Raji (cell line): ENCODE measurements at regions not wholly inside any gene's neighbourhood (a gene's known extent, or its start where the extent isn't known, plus 50 kb on each side); places are given as distances from the start of the nearest gene placed in this dataset.

Experiments
- POLR2A ChIP-seq: IDR thresholded peaks from 2 replicates; pipeline ENCODE4 v1.6.1; 2011; ENCODE audit warnings: low read depth, low read length, control low read depth; ENCODE audit not compliant: insufficient read depth

DNA sequence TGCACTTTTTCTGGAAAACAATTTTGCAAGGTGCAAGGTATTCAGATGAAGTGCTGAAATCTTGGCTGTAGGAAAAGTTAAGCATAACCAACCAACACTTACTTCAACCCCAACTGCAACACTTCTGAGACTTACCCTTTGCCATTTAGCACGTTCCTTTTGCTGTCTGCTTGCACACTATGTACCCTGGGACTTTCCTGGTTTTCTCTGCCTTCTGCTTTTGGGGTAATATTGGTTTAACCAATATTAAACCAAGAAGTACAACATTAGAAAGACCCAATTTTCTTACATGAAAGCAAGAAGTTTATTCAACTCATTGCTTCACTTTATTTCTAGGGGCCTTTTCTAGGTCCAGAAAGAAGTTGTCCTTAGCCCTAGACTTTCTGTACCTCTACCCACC lies 193.0 kb downstream of the HLX start:
- TF ChIP-seq POLR2A, result no peak

DNA sequence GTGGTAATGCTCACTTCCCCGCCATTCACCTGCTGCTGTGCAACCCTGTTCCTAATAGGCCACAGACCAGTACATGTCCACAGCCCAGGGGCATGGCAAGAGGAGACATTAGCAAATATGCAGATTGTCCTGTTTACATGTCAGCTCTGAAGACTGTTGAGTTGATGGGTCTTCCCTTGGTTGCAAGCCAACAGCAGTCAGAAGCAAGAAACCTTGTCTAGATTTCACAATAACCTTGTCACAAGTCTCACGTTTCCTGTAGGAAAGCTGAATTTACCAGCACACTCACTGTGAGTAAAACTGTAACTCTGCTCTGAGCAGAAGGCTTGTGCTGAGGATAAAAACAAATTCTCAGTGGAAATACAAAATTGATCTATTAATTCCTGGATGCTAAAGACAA lies 195.1 kb downstream of the HLX start:
- TF ChIP-seq POLR2A, result no peak

DNA sequence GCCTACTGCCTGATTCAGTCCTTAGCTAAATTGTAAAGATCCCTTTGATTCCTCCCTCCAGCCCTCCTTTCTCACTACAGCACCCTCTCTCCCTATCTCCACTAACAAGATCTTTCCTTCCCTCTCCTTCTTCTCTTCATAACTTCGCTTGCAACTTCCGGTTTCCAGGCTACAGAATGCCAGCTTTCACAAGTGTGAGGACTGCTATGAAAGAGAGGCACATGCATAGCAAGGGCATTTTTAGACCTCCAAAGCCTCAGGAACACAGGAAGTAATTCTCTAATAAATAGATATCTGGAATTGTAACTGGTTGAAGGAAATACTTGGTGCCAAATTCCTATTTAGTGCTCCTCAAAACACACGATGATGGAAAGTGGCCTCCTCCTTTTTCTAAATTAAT lies 196.7 kb downstream of the HLX start:
- no peak for TF ChIP-seq POLR2A

DNA sequence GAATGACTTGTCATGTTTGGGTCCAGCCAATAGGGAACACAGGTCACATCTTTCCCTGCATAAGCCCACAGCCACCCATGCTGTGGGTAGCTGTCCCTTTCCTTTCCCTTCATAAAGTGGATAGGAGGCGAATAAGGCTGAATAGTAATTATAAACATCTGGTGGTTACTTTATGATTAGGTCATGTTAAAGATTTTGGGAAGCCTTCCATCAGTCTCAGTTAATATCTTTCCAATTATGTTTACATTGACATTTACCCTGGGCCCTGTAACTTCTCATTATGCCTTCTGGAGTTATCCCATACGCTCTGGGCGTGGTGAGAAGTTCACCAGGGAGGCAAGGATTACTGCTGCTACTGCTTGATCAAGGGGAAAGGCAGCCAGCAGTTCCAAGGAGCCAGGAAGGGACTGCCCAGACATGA lies 197.2 kb downstream of the HLX start:
- TF ChIP-seq POLR2A, result no peak

DNA sequence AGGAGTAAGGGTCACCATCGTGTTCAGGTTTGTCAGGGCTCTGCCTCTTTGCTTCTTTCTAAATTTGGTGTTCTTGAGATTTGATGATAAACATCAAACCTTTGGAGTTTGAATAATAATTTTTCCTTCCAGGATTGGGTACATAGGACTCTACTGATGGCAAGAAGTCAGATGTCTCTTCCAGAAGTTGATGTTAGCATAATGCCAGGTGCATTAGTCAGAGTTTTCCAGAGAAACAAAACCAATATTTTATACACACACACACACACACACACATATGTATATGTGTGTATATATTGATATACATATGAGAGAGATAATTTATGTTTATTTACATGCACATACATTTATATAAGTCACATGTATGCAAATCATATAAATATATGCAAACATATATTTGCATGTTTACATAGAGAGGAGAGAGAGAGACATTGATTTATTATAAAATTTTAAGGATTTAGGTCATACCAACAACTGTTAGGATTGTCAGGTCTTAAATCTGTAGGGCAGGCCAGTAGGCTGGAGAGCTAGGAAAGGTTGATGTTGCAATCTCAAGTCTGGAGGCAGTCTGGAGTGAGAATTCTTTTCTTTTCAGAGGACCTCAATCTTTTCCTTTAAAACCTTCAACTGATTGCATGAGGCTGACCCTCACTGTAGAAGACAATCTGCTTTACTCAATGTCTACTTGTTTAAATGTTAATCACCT lies 199.2 kb downstream of the HLX start:
- no peak for TF ChIP-seq POLR2A

DNA sequence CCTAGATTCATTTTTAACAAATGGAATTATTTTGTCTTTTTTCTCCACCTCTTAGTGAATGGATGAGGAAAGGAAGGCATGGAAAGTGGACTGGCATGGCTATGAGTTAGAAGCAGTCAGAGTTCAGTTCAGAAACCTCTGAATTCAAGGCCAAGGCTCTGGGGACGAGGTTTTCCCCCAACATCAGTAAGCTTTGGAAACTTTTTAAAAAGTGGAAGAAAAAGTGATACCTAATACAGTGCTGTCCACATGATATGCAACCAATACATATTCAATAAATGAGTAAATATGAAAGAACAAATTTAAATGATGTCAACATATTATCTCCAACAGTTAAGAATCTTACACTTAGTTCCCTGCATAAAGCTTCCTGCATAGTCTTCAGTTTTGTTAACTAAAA lies 204.7 kb downstream of the HLX start:
- no peak for TF ChIP-seq POLR2A

DNA sequence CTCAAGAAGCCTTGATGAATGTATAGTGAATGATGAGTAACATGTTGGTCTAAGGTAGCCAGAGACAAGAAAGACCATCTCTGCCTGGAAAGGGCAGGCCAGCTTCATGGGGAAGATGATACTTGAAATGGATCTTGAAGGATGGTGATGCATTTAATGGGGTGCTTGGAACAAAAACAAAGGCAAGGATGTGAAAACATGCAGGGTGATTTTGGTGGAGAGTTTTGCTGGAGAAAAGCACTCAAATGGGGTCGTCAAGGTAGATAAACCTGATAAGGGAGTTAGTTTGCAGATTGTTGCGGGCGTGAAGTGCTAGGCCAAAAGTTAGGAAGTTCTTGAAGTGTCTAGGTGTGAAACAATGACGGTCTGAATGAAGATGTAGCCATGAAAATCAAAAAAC lies 205.4 kb downstream of the HLX start:
- no peak for TF ChIP-seq POLR2A

DNA sequence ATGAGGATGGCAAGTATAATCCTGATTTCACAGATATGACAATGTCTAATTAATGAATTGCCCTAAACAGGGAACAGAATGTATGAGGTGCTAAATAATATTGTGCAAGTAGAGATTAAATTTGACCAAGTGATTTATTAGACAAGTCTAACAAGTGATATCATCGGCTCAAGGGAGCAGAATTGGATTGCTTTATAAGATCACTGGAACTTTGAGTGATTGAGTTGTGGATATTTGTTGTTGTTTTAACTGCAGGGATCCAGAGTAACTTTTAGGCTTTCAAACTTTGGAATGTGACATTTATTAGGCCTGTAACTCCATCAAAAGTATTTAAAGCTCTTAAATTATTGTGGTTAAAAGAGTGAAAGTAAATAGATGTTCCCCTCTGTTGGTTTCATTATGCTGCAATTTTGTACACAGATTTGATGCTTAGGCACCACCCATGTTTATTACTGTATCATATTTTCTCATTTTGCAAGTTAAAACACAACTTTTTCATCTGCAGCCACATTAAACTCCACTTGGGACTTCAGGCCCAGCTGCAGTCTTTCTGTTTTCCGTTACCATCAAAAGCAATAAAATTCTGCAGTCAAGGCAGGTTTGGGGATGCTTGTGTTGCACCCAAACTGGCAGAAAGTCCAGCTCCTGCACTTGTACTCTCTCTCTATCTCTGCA lies 206.6 kb downstream of the HLX start:
- TF ChIP-seq POLR2A, result no peak

DNA sequence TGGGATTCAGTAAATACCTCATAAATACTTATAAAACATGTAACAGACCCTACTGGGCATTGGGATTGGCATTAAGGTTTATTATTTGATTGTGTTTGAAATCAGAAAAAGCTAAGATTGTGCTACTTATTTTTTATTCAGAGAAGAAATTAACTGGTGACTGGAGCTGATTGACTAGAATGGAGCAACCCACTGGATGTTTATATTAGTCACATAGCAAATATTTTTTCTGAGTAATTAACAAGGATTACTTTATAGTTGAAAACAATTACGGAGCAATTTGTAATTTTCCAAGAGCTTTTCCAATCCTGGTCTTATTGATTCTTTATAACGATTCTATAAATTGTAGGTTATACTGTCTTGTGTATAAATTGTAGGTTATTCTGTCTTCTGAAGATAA lies 208.7 kb downstream of the HLX start:
- TF ChIP-seq POLR2A, result no peak

DNA sequence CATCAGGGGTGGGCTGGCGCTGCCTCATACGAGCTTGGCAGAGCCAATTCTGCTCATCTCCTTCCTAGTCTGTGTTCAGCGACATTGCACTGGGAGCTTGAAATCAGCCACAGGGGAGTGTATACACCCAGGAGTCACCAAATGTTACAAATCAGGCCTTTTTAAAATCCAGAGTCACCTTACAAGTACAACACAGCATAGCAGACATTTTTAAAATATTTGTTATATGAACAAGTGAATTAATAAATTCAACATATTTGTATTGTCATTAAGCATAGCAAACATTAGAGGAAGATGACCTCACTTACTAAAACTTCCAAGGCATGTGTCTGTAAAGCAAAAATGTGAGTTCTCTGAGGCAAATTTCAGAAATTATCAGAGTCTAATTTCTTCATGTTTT lies 210.0 kb downstream of the HLX start:
- TF ChIP-seq POLR2A, result no peak

DNA sequence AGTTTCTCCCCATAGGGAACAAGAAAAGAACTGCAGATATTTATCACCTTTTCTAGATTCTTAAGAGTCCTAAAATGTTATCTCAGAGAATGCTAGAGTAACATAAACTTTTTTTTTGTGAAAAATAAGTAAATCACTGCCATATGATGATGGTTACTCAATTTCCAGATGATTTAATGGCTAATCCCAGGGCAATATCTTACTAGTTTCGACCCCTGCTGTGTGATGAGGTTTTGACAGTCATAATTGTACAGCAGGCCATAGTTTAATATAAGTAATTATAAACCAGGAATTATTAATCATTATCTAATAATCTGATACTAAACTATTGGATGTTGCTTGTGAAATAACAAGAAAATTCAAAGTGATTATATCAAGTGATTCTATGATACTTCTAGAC lies 210.6 kb downstream of the HLX start:
- TF ChIP-seq POLR2A, result no peak

DNA sequence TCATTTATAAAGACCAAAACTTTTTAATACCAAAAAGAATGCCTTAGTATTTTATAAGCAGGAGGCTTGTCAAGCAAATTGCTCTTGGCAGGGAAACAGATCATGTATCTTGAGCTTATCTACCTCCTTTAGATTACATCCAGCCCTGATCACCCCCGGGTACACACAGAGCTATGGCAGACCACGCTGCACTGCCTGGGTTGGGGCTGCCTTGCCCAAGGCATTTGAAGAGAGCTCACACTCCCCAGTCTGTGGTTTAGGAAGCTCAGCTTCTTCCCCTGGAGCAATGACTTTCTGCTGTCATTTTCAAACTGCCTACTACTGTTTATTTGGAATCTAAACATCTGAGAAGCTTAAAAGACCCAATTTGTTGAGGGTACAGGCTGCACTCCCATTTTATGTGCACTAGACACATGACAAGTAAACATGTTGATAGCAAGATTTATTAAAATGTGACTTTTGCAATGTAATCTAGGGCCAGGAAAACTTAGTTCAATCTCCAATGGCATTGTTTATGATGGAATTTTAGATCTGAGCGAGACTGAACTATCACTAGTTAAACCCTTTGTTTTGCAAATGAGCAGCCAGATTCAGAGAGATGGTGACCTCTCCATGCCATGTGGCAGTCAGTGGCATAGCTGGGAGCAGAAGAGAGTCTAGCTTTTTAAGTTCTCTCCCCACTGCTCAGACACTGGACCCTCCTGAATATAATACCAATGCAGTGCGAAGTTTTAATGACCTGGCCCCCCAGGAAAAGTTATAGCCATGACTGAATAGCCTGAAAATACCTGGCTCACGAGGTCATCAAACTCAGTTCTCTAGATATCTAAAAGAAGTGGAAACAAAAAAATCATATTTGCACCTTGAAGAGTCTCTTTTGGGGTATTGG lies 214.9 kb downstream of the HLX start:
- TF ChIP-seq POLR2A, result no peak

DNA sequence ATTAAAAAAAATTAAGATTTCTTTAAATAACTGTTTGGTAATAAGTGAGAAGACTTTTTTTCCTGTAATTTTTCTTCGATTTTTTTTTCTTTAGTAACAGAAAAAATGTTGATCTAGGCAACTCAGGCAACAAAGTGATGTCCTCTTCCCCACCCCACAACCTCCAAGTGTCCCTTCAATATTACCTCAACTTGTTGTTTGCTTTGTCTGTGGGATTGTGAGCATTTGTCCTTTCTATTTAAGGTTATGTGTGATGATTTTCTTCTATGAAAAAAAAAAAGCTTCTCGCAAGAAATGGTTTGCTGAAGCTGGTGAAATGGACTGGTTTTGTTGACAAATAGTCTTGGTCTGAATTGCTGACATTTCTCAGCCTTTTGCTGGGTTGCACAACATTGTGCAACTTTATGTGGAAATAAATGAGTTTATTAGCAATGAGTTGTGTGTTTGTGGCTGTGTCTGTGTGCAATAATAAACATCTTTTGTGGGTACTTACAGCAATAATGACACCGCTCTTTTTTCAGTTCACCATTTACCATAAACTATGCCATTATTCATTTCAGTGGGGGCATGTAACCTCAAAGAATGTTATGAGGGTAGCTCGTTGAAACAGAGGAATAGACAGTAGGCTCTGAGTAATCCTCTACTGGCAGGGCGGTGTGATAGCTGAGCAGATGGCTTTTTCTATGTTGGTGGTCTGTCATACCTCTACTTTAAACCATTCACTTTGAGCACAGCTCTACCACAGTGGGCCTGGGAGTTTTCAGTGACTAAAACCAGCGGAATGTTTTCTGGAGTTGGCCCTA lies 218.4 kb downstream of the HLX start:
- TF ChIP-seq POLR2A, result no peak

DNA sequence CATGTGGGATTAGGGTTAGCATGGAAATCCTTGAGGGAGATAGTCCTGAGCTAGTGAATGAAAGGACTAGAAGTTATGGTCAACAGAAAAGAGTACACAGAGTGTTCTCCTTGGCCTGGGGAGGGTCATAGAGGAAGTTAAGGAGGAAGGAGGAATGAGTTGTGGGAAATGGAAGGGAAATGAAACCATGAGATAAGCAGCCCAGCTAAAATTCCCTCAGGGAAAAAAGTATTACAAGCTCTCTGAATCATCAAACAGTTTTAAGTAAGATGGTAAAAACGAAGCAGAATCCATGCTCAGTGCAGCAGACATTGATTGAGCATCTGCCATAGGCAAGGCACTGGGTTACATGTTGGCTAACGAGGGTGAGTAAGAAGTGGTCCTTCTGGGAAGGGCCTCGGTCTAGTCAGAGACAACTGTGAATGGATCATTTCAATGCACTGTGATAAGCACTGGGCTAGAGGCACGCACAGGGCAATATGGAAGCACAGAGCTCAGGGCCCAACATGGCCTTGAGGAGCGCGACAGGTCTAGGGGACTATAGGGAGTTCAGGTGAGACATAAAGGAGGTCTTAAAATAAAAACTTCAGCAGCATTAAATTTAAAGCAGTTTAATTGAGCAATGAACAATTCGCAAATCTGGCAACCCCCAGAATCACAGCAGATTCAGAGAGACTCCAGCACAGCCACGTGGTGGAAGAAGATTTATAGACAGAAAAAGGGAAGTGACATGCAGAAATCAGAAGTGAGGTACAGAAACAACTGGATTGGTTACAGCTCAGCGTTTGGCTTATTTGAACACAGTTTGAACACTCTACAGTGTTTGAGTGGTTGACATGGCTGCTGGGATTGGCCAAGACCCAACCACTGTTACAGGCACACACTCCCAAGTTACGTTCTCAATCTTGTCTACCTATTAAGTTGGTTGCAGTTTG lies 219.5 kb downstream of the HLX start:
- no peak for TF ChIP-seq POLR2A
